AG10803 (cell line): ENCODE measurements at regions not wholly inside any gene's neighbourhood (a gene's known extent, or its start where the extent isn't known, plus 50 kb on each side); places are given as distances from the start of the nearest gene placed in this dataset.

ENCODE experiments used
- DNase-seq: peaks from one replicate; pipeline ENCODE4 v3.0.0; 2010; ENCODE audit warnings: low read depth
- H3K4me3 ChIP-seq: 2 replicates; pipeline ENCODE4 v1.5.1; 2011; ENCODE audit warnings: mild to moderate bottlenecking, low read length, control low read depth
- TF ChIP-seq, protein P1 (sequence below): conservative IDR thresholded peaks from 2 replicates; pipeline ENCODE4 v1.5.1; 2011; ENCODE audit warnings: mild to moderate bottlenecking, low read length, control low read depth, inconsistent platforms

DNA sequence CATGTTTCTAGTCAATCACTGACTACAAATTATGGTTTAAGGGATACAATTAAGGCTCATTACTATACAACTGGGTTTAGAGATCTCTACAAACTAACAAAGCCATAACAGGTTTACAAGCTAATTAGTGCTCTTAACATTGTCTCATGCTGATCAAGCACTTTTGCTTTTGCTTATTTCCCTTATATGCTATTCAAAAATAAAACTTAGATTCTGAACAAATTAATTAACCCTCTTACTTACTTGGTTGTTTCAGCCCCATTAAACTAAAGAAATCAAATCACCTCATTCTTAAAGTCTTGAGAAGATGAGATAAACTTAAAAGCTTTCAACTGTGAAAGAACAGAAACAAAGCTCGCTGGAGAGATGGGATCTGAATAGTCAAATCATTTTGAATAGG lies 2024.5 kb upstream of the ADGRL3 start:
- DNase-seq, result no peak
- no peak overlapping the region for H3K4me3 ChIP-seq
- TF ChIP-seq, protein P1, sequence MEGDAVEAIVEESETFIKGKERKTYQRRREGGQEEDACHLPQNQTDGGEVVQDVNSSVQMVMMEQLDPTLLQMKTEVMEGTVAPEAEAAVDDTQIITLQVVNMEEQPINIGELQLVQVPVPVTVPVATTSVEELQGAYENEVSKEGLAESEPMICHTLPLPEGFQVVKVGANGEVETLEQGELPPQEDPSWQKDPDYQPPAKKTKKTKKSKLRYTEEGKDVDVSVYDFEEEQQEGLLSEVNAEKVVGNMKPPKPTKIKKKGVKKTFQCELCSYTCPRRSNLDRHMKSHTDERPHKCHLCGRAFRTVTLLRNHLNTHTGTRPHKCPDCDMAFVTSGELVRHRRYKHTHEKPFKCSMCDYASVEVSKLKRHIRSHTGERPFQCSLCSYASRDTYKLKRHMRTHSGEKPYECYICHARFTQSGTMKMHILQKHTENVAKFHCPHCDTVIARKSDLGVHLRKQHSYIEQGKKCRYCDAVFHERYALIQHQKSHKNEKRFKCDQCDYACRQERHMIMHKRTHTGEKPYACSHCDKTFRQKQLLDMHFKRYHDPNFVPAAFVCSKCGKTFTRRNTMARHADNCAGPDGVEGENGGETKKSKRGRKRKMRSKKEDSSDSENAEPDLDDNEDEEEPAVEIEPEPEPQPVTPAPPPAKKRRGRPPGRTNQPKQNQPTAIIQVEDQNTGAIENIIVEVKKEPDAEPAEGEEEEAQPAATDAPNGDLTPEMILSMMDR, result no peak

DNA sequence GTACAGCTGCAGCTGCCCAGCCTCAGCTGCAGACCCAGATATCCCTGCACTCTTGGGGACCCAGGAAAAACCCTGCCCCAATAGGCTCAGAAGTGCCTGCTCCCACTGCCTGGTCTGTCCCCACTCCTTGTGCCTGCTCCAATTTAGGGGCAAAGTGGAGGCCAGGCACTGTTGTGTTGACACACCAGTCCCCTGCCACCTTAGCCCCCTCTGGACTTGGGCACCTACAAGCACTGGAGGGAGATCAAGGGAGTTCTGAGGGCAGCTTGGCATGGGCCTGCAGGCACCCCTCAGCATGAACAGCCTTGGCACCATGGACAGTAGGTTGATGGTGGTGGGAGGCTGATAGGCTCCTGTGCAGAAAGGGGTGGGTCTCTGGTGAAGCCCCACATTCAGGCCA lies 2020.8 kb upstream of the ADGRL3 start:
- no peak overlapping the region for H3K4me3 ChIP-seq
- DNase-seq, result no peak
- TF ChIP-seq, protein P1, result no peak

DNA sequence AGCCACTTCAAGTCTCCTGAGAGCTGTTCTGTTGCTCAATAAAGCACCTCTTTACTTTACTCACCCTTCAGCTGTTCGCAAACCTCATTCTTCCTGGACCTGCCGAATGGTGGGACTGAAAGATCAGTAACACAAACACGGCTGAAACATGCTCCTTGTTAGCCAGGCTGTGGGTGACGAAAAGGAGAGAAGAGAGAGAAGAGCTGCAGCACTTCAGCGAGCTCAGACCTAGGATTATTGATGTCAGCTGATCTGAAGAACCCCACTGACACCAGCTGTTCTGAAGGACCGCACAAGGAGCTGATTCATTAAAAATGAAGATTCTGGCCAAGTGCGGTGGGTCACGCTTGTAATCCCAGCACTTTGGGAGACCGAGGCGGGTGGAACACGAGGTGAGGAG lies 2020.0 kb upstream of the ADGRL3 start:
- H3K4me3 ChIP-seq, result no peak overlapping the region
- no peak for DNase-seq
- TF ChIP-seq, protein P1, result no peak

DNA sequence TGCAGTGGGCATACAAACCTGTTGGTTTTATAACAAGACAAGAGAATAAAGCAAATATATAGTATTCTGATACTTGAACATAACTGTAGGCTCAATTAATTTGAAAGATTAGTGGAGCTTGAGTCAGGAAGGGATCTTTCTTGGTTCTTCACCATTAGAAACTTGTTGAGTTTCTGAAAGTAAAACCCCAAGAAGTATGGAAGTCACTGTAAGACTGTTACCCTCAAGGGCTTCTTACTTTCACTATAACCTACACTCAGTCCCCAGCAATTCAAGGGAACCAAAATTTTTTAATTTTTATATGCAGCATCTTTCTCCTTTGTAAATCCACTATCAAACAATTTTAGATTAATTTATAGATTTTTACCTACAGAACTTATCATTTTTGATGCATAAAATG lies 2019.2 kb upstream of the ADGRL3 start:
- TF ChIP-seq, protein P1, result no peak
- H3K4me3 ChIP-seq, result no peak overlapping the region
- no peak for DNase-seq

DNA sequence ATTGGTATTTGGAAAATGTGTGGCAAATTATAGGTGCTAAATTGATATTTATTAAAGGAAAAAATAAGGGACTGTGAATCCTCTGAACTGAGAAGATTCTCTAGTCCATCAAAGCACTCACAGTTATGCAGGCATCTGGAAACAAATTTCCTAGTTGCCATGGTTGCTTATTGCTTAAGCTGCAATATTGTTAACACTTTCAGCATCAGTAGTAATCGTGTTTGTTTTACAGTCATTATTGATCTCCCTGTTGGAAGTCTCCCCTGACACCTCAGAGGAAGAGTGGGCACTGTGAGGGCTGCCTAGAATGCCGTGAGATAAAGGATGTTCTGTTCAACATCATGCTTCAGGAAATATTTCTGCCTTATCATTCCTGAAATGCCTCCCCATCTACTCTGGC lies 2004.3 kb upstream of the ADGRL3 start:
- DNase-seq, result no peak
- TF ChIP-seq, protein P1, result no peak
- H3K4me3 ChIP-seq, result no peak overlapping the region

DNA sequence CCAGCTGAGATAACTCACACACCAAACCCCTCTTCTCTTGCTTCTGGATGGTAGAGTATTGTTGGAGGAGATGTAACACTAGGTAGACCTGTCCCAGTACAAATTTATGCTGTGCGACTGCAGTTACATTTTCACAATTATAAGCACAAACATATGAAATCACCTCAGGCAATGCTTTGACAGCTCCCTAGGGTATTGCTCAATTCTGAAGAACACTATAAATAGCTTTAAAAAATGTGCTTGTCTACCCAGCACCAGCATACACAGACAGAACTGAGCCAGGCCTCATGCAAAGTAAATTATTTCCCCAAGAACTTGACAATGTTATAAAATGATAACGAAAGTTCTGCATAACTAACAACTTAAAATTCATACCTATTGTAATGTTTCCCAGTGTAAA lies 1999.1 kb upstream of the ADGRL3 start:
- no peak overlapping the region for H3K4me3 ChIP-seq
- DNase-seq, result no peak
- TF ChIP-seq, protein P1, result no peak

DNA sequence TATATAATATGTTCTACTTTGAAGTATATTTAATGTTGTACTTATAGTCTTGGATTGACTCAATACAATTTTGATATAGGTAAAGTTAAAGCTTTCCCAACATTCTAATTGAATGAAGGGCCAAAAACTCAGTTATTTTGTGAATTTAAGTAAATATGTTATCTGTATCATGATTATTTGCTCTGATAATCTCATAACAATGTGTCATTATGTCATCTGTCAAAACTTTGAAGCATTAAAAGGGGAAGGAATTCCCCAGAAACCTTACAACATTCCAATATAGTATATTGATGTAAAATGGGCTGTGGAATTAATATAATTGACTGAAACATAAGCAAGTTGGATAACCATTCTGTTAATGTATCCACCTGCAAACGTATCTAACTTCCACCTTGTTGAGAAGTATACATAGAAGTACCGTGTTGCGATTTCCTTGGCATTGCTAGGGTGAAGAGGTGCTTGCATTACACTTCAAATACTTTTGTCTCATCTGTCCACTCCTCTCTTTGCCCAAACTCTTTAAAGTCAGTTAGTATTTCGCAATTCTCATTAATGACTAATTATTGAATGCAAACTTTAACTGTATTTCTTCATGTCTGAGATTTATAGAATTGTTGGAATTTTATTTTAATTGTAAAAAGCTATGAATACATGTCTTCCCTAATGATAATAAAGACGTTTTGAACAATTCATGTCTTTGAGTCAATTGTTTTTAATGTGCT lies 1982.1 kb upstream of the ADGRL3 start:
- TF ChIP-seq, protein P1, result no peak
- no peak overlapping the region for H3K4me3 ChIP-seq
- DNase-seq, result no peak
